ENCODE measurements at regions not wholly inside any gene's neighbourhood (a gene's known extent, or its start where the extent isn't known, plus 50 kb on each side); places are given as distances from the start of the nearest gene placed in this dataset.

DNA sequence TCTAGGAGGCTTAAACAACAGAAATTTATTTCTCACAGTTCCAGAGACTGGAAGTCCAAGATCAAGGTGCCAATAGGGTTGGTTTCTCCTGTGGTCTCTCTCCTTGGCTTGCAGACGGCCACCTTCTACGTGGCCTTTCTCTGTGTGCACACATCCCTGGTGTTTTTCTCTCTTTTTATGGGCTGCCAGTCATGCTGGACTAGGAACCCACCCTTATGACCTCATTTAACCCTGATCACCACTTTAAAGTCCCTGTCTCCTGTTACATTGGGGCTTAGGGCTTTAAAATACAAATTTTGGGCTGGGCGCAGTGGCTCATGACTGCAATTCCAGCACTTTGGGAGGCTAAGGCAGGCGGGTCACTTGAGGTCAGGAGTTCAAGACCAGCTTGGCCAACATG lies 157.1 kb downstream of the TLE1 start:
- DNase-seq (ENCODE audit: low spot score), result no peak
- TF ChIP-seq, protein P1, sequence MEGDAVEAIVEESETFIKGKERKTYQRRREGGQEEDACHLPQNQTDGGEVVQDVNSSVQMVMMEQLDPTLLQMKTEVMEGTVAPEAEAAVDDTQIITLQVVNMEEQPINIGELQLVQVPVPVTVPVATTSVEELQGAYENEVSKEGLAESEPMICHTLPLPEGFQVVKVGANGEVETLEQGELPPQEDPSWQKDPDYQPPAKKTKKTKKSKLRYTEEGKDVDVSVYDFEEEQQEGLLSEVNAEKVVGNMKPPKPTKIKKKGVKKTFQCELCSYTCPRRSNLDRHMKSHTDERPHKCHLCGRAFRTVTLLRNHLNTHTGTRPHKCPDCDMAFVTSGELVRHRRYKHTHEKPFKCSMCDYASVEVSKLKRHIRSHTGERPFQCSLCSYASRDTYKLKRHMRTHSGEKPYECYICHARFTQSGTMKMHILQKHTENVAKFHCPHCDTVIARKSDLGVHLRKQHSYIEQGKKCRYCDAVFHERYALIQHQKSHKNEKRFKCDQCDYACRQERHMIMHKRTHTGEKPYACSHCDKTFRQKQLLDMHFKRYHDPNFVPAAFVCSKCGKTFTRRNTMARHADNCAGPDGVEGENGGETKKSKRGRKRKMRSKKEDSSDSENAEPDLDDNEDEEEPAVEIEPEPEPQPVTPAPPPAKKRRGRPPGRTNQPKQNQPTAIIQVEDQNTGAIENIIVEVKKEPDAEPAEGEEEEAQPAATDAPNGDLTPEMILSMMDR (IDR thresholded peaks at IDR 0.05), result no peak
- no peak for ATAC-seq (ENCODE audit: low FRiP score)

- no peak for DNase-seq (ENCODE audit: low spot score)
- ATAC-seq (ENCODE audit: low FRiP score), result no peak
- TF ChIP-seq, protein P1 (IDR thresholded peaks at IDR 0.05), result no peak
Observed at GRCh38 chr9:81531511-81531910, 157.8 kb downstream of the TLE1 start.

GRCh38 chr9:81530846-81531245 lies 158.5 kb downstream of the TLE1 start:
- TF ChIP-seq, protein P1 (IDR thresholded peaks at IDR 0.05), result no peak
- no peak for ATAC-seq (ENCODE audit: low FRiP score)
- no peak for DNase-seq (ENCODE audit: low spot score)

DNA sequence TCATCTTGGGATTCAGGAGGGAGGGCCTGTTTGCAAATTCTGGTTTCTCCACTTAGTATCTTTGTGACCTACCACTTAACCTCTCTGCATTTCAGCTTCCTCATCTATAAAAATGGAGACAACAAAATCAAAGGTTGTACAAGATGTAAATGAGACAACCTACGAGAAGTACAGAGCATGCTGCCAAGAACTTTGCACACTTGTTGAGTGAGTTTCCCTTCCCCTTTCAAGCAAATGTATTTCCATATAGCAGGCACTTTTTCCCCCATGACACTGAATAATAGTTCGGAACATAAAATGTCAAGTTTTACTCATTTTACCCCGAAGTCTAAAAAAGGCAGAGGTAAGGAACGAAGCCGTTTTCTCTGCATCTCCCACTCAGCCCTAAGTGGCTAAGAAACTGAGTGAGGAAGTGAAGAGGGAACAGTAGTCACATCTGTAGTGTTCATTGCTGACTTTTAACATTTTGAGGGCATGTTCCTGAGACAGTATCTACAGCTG lies 159.0 kb downstream of the TLE1 start:
- TF ChIP-seq, protein P1 (IDR thresholded peaks at IDR 0.05), result no peak
- ATAC-seq (ENCODE audit: low FRiP score), result no peak
- no peak for DNase-seq (ENCODE audit: low spot score)

- DNase-seq (ENCODE audit: low spot score), result no peak
- ATAC-seq (ENCODE audit: low FRiP score), result no peak
- TF ChIP-seq, protein P1 (IDR thresholded peaks at IDR 0.05), result no peak
Observed at GRCh38 chr9:81529556-81530193, 159.7 kb downstream of the TLE1 start.

DNA sequence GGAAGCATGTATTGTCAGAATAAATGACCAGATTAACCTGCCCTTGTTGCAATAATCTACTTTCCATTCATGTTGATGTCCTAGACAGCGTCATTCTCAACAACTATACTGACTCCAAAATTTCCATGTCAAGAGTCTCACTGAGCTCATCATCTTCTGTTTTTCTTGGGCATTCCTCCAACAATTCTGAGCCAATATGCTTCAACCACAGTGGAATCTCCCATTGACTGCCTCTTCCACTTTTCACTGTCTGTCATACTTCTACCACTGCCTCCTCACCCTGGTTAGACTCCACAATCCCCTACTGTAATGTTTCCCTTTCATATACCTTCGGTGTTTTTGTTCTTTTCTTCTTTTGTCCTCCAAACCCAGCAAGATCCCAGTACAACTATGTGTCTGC lies 162.8 kb downstream of the TLE1 start:
- no peak for DNase-seq (ENCODE audit: low spot score)
- TF ChIP-seq, protein P1 (IDR thresholded peaks at IDR 0.05), result no peak
- no peak for ATAC-seq (ENCODE audit: low FRiP score)
